Psoas muscle (tissue), 7 donors: ENCODE measurements at regions not wholly inside any gene's neighbourhood (a gene's known extent, or its start where the extent isn't known, plus 50 kb on each side); places are given as distances from the start of the nearest gene placed in this dataset.

Experiments used
- ATAC-seq, 4 donors: fragments of 200-7000 bp; cut with Tn5 transposase; one replicate each; pipeline ENCODE4 v1.9.1; 2020; ENCODE audit warnings: moderate library complexity in 3 of 4, mild to moderate bottlenecking in 2 of 4
- DNase-seq, 2 donors: peaks; one replicate each; pipeline ENCODE4 v3.0.0-alpha.2; 2020
- H3K27ac ChIP-seq: fragments of 200-600 bp; one replicate; pipeline ENCODE4 v1.8.0; 2022
- H3K27me3 ChIP-seq, 3 donors: fragments of 200-600 bp in 1 of 3; one replicate each; pipeline versions ENCODE4 v1.6.1 to v1.8.0; 2013 to 2022; ENCODE audit warnings: low read length in 2 of 3, mild to moderate bottlenecking in 2 of 3, moderate library complexity in 1 of 3; ENCODE audit not compliant: insufficient read depth in 3 of 3
- H3K36me3 ChIP-seq, 2 donors: fragments of 200-600 bp in 1 of 2; one replicate each; pipeline versions ENCODE4 v1.6.1 to v1.8.0; 2013 to 2022; ENCODE audit warnings: low read depth in 1 of 2, mild to moderate bottlenecking in 1 of 2, moderate library complexity in 1 of 2; ENCODE audit not compliant: insufficient read depth in 1 of 2
- H3K4me1 ChIP-seq: fragments of 200-600 bp; one replicate; pipeline ENCODE4 v1.8.0; 2022
- H3K4me3 ChIP-seq: fragments of 200-600 bp; one replicate; pipeline ENCODE4 v1.8.0; 2022; ENCODE audit warnings: mild to moderate bottlenecking
- H3K9me3 ChIP-seq: fragments of 200-600 bp; one replicate; pipeline ENCODE4 v1.8.0; 2022
- WGBS, 3 donors: extraction: QIAGEN DNeasy Blood & Tissue Kit; methylation state at CpG; one replicate each; pipeline versions ENCODE4 v1.1.6 to v1.1.7; 2013; 5-methylcytosine and 5-hydroxymethylcytosine counted together
- intact Hi-C, 2 donors: fragments of 100-400 bp; cut with DNase I; formaldehyde crosslinking; loops; one replicate each; pipeline versions ENCODE4 v1.11.0 to v1.14.2; 2022
- TF ChIP-seq, protein P1 (sequence below): fragments of 200-600 bp; IDR thresholded peaks from one replicate; pipeline ENCODE4 v1.8.0; 2022; ENCODE audit warnings: antibody characterized with exemption
- donor health status: healthy with polysubstance abuse.
- donor health status: DM: no; HTN: no; CAD: no; lungs with moderate emphysema.
- donor health status: Bipolar disorder and iron deficiency.
- donor health status: healthy.
- donor health status: DM: yes; HTN: yes; CAD: no.
- donor health status: DM: no; HTN: no; CAD: no.
- donor health status: DM: yes; HTN: yes; CAD: no.

DNA sequence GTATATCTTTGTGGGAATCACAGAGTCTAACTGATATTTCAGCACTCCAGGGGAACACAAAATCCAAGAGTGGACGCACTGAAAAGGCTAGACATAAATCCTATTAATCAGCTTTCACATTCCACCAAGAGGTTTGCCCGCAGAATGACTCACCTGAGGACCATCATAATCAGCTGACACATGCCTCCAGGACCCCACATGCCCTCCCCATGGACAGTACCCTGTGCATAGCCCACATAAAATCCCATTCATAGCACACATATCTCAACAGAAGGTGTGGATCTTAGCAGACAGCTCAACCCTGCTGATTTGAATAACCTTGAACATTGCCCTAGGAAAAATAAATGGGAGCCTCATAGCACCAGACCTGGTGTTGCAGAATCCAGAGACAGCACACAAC lies 246.8 kb upstream of the TENT5A start:
- intact Hi-C loops, result no loop called here
- WGBS, 3 donors, result 88 to 98% (median 89%) methylated on average over 2 of the region's 2 CpGs

DNA sequence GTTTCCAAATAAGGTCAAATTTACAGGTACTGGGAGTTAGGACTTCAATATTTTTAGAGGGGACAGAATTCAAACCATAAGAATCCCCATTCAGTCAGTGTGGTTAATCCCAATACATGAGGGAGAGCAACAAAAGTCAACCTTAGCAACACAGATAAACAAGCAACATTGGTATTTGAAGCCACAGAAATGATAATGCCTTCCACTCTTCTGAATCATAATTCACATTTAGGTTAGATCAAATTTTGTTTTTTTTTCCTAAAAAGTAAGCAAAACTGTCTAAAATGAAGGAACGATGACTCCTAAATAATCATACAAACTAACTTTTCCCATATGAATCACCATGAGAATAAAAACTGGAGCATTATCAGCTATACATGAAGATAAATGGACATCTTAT lies 246.0 kb upstream of the TENT5A start:
- ATAC-seq, result no peak
- 92 to 100% (median 97%) methylated on average over 1 of the region's 1 CpG for WGBS, 3 donors
- intact Hi-C loops, result no loop called here
- H3K27me3 ChIP-seq, result no peaks in the 10 kb centered on the region
- no peak overlapping the region for H3K27ac ChIP-seq
- H3K4me1 ChIP-seq, result no peaks in the 10 kb centered on the region
- no peak overlapping the region for H3K4me3 ChIP-seq
- H3K9me3 ChIP-seq, result no peaks in the 10 kb centered on the region
- TF ChIP-seq, protein P1, sequence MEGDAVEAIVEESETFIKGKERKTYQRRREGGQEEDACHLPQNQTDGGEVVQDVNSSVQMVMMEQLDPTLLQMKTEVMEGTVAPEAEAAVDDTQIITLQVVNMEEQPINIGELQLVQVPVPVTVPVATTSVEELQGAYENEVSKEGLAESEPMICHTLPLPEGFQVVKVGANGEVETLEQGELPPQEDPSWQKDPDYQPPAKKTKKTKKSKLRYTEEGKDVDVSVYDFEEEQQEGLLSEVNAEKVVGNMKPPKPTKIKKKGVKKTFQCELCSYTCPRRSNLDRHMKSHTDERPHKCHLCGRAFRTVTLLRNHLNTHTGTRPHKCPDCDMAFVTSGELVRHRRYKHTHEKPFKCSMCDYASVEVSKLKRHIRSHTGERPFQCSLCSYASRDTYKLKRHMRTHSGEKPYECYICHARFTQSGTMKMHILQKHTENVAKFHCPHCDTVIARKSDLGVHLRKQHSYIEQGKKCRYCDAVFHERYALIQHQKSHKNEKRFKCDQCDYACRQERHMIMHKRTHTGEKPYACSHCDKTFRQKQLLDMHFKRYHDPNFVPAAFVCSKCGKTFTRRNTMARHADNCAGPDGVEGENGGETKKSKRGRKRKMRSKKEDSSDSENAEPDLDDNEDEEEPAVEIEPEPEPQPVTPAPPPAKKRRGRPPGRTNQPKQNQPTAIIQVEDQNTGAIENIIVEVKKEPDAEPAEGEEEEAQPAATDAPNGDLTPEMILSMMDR, result no peak
- no peaks in the 10 kb centered on the region for H3K36me3 ChIP-seq
- no peak for DNase-seq

More for the DNA sequence above, 246.8 kb upstream of the TENT5A start:
- no peaks in the 10 kb centered on the region for H3K9me3 ChIP-seq
- H3K27ac ChIP-seq, result no peak overlapping the region
- TF ChIP-seq, protein P1, result no peak
- H3K36me3 ChIP-seq, result no peaks in the 10 kb centered on the region
- no peak for DNase-seq
- no peaks in the 10 kb centered on the region for H3K27me3 ChIP-seq
- ATAC-seq, result no peak
- no peak overlapping the region for H3K4me3 ChIP-seq
- no peaks in the 10 kb centered on the region for H3K4me1 ChIP-seq

DNA sequence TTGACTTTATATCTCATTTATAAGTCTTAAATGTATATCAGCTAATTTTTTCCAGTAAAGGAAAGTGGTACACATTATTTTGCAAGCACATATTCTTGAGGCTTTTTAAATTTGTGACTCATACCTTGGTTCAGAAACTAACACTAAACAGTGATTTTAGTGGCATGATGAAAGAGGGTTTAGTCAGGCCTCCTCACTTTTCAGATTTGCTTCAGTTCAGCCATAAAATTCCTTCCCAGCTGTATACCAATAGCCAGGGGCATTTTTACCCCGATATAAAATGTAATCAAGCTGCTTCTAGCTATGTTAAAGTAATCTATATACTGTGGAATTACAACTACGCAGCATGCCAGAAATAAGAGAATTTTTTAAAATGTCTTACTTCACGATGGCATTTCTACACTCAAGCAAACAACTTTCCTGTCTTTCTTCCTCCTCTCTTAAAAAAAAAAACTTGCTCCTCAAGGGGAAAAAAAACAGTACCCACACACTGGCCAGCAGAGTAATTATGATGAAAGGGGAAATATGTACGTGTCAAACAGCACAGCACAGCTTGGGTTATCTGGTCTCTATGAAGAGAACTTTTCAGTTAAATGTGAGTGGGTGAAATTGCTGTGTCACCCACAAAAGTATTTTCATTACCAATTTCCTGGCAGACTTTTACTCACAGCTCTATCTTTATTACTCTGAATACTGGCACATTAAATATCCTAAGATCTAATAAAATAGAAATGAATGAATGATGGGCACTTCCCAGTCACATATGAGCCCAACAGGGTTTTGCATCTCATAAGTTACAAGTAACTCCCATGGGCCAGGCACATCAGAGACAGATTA lies 244.8 kb upstream of the TENT5A start:
- no peak overlapping the region for H3K27ac ChIP-seq

DNA sequence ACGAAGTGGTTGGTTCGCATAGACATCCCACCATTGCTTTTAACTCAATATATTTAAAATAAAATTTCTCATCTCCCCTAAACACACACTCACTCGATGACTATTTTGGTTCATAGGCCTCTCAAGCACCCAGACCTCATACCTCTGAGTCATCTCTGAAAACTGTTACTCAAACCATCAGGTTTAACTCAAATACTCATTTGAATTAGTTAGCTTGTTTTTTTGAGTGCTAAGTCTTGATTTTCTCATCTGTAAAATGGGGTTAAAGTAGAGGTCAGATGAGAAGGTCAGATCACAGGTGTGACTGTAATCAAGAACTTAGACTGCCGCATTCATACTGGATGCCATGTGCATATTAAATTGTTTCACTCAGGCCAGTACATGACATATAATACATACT lies 243.9 kb upstream of the TENT5A start:
- Histone ChIP-seq H3K36me3 (no peaks in the 10 kb centered on the region), H3K4me1 (no peaks in the 10 kb centered on the region), H3K9me3 (no peaks in the 10 kb centered on the region), H3K27ac (no peak overlapping the region), H3K27me3 (no peaks in the 10 kb centered on the region), H3K4me3 (no peak overlapping the region)
- WGBS, 3 donors, result 94 to 97% (median 96%) methylated on average over 4 of the region's 4 CpGs
- intact Hi-C loops, result no loop called here
- ATAC-seq, result no peak
- DNase-seq, result no peak
- TF ChIP-seq, protein P1, result no peak

More for the DNA sequence above, 244.8 kb upstream of the TENT5A start:
- no peak for DNase-seq
- Histone ChIP-seq H3K4me3 (no peak overlapping the region), H3K36me3 (no peaks in the 10 kb centered on the region), H3K9me3 (no peaks in the 10 kb centered on the region), H3K27me3 (no peaks in the 10 kb centered on the region), H3K4me1 (no peaks in the 10 kb centered on the region)
- TF ChIP-seq, protein P1, result no peak
- WGBS, 3 donors, result 40 to 57% (median 44%) methylated on average over 4 of the region's 4 CpGs
- ATAC-seq, result no peak
- intact Hi-C loops, result no loop called here
